ENCODE measurements at regions not wholly inside any gene's neighbourhood (a gene's known extent, or its start where the extent isn't known, plus 50 kb on each side); places are given as distances from the start of the nearest gene placed in this dataset.

GRCh38 chr4:108535757-108536156, 84.6 kb upstream of the RPL34 start:
- no peak for TF ChIP-seq CTCF (conservative IDR thresholded peaks at IDR 0.05; ENCODE audit: low read length)
- H3K4me3 ChIP-seq (ENCODE audit: low read length): no peak overlapping the region
- DNase-seq (ENCODE audit: low read depth): no peak

- TF ChIP-seq CTCF (conservative IDR thresholded peaks at IDR 0.05; ENCODE audit: low read length): no peak
- no peak for DNase-seq (ENCODE audit: low read depth)
Observed at GRCh38 chr4:108533876-108534275, 86.5 kb upstream of the RPL34 start.

GRCh38 chr4:108533245-108533844, 87.0 kb upstream of the RPL34 start:
- no peak overlapping the region for H3K4me3 ChIP-seq (ENCODE audit: low read length)
- DNase-seq (ENCODE audit: low read depth): no peak
- no peak for TF ChIP-seq CTCF (conservative IDR thresholded peaks at IDR 0.05; ENCODE audit: low read length)

More at GRCh38 chr4:108533876-108534275, 86.5 kb upstream of the RPL34 start:
- H3K4me3 ChIP-seq (ENCODE audit: low read length): no peak overlapping the region

- no peak for DNase-seq (ENCODE audit: low read depth)
- H3K4me3 ChIP-seq (ENCODE audit: low read length): no peak overlapping the region
- no peak for TF ChIP-seq CTCF (conservative IDR thresholded peaks at IDR 0.05; ENCODE audit: low read length)
Observed at GRCh38 chr4:108532738-108533137, 87.6 kb upstream of the RPL34 start.

- DNase-seq (ENCODE audit: low read depth): no peak
- H3K4me3 ChIP-seq (ENCODE audit: low read length): no peak overlapping the region
- no peak for TF ChIP-seq CTCF (conservative IDR thresholded peaks at IDR 0.05; ENCODE audit: low read length)
Observed at GRCh38 chr4:108532187-108532586, 88.2 kb upstream of the RPL34 start.

- TF ChIP-seq CTCF (conservative IDR thresholded peaks at IDR 0.05; ENCODE audit: low read length): no peak
- DNase-seq (ENCODE audit: low read depth): no peak
- H3K4me3 ChIP-seq (ENCODE audit: low read length): no peak overlapping the region
Observed at GRCh38 chr4:108531461-108531860, 88.9 kb upstream of the RPL34 start.

- H3K4me3 ChIP-seq (ENCODE audit: low read length): no peak overlapping the region
- DNase-seq (ENCODE audit: low read depth): no peak
- TF ChIP-seq CTCF (conservative IDR thresholded peaks at IDR 0.05; ENCODE audit: low read length): no peak
Observed at GRCh38 chr4:108529984-108530905, 90.1 kb upstream of the RPL34 start.

Measured in AG10803 (cell line).